Keratinocyte (primary cell): ENCODE measurements at regions not wholly inside any gene's neighbourhood (a gene's known extent, or its start where the extent isn't known, plus 50 kb on each side); places are given as distances from the start of the nearest gene placed in this dataset.

ENCODE experiments used
- DNase-seq: peaks from one replicate; pipeline ENCODE4 v3.0.0-alpha.2; 2011; ENCODE audit warnings: low read depth, missing footprints, low spot score
- FAIRE-seq: peaks from 2 replicates; lab custom pipeline; 2011; peaks lifted over from hg19 to GRCh38; lab: Jason Lieb, UNC
- H2AFZ ChIP-seq: 2 replicates; pipeline ENCODE4 v1.6.0; 2012; ENCODE audit warnings: low read length, control low read depth, inconsistent platforms; ENCODE audit not compliant: control insufficient read depth
- H3K27ac ChIP-seq: 2 replicates; pipeline ENCODE4 v1.5.1; 2011; ENCODE audit warnings: low read length; ENCODE audit not compliant: control insufficient read depth, insufficient read depth
- H3K27me3 ChIP-seq: 3 replicates; pipeline ENCODE4 v1.6.0; 2011; ENCODE audit warnings: low read length; ENCODE audit not compliant: control insufficient read depth, insufficient read depth; ENCODE audit errors: extremely low read depth
- H3K36me3 ChIP-seq, 2 experiments: 2 replicates in 1 of 2; 3 replicates in 1 of 2; pipeline ENCODE4 v1.5.1; 2011; ENCODE audit warnings: low read length in 2 of 2, mild to moderate bottlenecking in 1 of 2; ENCODE audit not compliant: control insufficient read depth in 2 of 2, insufficient read depth in 2 of 2; ENCODE audit errors: extremely low read depth in 1 of 2
- H3K4me1 ChIP-seq: 3 replicates; pipeline ENCODE4 v1.5.1; 2011; ENCODE audit warnings: low read length; ENCODE audit not compliant: control insufficient read depth, insufficient read depth; ENCODE audit errors: extremely low read depth
- H3K4me2 ChIP-seq: 3 replicates; pipeline ENCODE4 v1.6.0; 2011; ENCODE audit warnings: low read depth, low read length; ENCODE audit not compliant: control insufficient read depth, insufficient read depth; ENCODE audit errors: extremely low read depth
- H3K4me3 ChIP-seq, 3 experiments: fragments of 200-600 bp in 1 of 3; sonication (generic) in 1 of 3; 2 replicates in 2 of 3; 3 replicates in 1 of 3; pipeline ENCODE4 v1.5.1; 2011 to 2016; ENCODE audit warnings: low read length in 3 of 3, mild to moderate bottlenecking in 3 of 3, control low read depth in 2 of 3, inconsistent platforms in 1 of 3, low read depth in 1 of 3, mixed read lengths in 1 of 3, mixed run types in 1 of 3, moderate library complexity in 1 of 3; ENCODE audit not compliant: control insufficient read depth in 2 of 3, insufficient read depth in 2 of 3; ENCODE audit errors: extremely low read depth in 1 of 3
- H3K79me2 ChIP-seq: 2 replicates; pipeline ENCODE4 v1.6.0; 2012; ENCODE audit warnings: low read length; ENCODE audit not compliant: control insufficient read depth, insufficient read depth
- H3K9ac ChIP-seq: 3 replicates; pipeline ENCODE4 v1.6.0; 2011; ENCODE audit warnings: low read length; ENCODE audit not compliant: control insufficient read depth, insufficient read depth; ENCODE audit errors: extremely low read depth
- H3K9me1 ChIP-seq: 3 replicates; pipeline ENCODE4 v1.6.0; 2011; ENCODE audit warnings: low read length; ENCODE audit not compliant: control insufficient read depth, insufficient read depth; ENCODE audit errors: extremely low read depth
- H3K9me3 ChIP-seq: 2 replicates; pipeline ENCODE4 v1.5.1; 2012; ENCODE audit warnings: low read depth, low read length; ENCODE audit not compliant: control insufficient read depth
- H4K20me1 ChIP-seq: 3 replicates; pipeline ENCODE4 v1.6.0; 2011; ENCODE audit warnings: low read length; ENCODE audit not compliant: control insufficient read depth, insufficient read depth; ENCODE audit errors: extremely low read depth
- EZH2 ChIP-seq: IDR thresholded peaks from one replicate; pipeline ENCODE4 v1.6.1; 2012; ENCODE audit warnings: inconsistent platforms, mild to moderate bottlenecking, low read length, moderate library complexity
- dilution Hi-C: fragments of 300-500 bp; cut with MboI; formaldehyde crosslinking; loops from one replicate; pipeline ENCODE4 v1.7.0; 2020; ENCODE audit warnings: low sequenced_read_pairs; ENCODE audit not compliant: extremely low pct_ligation_motif_present
- TF ChIP-seq, protein P1 (sequence below), 3 experiments: IDR thresholded peaks in 1 of 3; conservative IDR thresholded peaks in 1 of 3; optimal IDR thresholded peaks in 1 of 3; 2 replicates in 2 of 3; 3 replicates in 1 of 3; pipeline versions ENCODE3 to v1.5.1; 2011; ENCODE audit warnings: low read length in 3 of 3, mild to moderate bottlenecking in 3 of 3, moderate library complexity in 2 of 3, control low read depth in 1 of 3, inconsistent platforms in 1 of 3; ENCODE audit not compliant: insufficient read depth in 2 of 3; ENCODE audit errors: extremely low read depth in 1 of 3

DNA sequence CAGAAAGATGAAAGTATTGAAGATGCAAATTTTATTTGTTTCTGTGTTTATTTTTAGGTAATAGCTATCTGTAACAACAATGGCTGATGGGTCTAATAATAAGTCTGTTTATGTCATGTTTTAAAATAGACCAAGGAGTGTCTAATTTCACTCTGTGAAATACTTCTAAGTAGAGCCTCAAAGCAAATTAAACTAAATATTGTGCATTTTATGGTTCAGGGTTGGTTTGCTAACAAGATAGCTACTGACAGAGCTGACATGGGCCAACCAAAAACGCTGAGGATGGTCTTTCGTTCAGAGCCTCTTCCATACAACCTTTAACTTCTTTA, 437.6 kb upstream of the CTSO start:
- FAIRE-seq (no peak), DNase-seq (no peak)
- H3K9me3 ChIP-seq = no peaks in the 10 kb centered on the region
- no peak overlapping the region for H2AFZ ChIP-seq
- H3K4me3 ChIP-seq = no peak overlapping the region
- H3K27ac ChIP-seq = no peak overlapping the region
- H3K9me1 ChIP-seq = no peaks in the 10 kb centered on the region
- H4K20me1 ChIP-seq = no peaks in the 10 kb centered on the region
- TF ChIP-seq, protein P1, sequence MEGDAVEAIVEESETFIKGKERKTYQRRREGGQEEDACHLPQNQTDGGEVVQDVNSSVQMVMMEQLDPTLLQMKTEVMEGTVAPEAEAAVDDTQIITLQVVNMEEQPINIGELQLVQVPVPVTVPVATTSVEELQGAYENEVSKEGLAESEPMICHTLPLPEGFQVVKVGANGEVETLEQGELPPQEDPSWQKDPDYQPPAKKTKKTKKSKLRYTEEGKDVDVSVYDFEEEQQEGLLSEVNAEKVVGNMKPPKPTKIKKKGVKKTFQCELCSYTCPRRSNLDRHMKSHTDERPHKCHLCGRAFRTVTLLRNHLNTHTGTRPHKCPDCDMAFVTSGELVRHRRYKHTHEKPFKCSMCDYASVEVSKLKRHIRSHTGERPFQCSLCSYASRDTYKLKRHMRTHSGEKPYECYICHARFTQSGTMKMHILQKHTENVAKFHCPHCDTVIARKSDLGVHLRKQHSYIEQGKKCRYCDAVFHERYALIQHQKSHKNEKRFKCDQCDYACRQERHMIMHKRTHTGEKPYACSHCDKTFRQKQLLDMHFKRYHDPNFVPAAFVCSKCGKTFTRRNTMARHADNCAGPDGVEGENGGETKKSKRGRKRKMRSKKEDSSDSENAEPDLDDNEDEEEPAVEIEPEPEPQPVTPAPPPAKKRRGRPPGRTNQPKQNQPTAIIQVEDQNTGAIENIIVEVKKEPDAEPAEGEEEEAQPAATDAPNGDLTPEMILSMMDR (optimal IDR thresholded peaks at IDR 0.05 in 1 of 3, IDR thresholded peaks at IDR 0.05 in 1 of 3, conservative IDR thresholded peaks at IDR 0.05 in 1 of 3; ENCODE audit: extremely low read depth in 1 of 3, insufficient read depth in 2 of 3, low read length in 3 of 3) = no peak
- no peak for TF ChIP-seq EZH2
- H3K9ac ChIP-seq = no peak overlapping the region
- H3K27me3 ChIP-seq = no peaks in the 10 kb centered on the region
- H3K4me1 ChIP-seq = no peaks in the 10 kb centered on the region
- H3K79me2 ChIP-seq = no peaks in the 10 kb centered on the region
- dilution Hi-C loops = no loop called here
- no peaks in the 10 kb centered on the region for H3K36me3 ChIP-seq
- no peak overlapping the region for H3K4me2 ChIP-seq

DNA sequence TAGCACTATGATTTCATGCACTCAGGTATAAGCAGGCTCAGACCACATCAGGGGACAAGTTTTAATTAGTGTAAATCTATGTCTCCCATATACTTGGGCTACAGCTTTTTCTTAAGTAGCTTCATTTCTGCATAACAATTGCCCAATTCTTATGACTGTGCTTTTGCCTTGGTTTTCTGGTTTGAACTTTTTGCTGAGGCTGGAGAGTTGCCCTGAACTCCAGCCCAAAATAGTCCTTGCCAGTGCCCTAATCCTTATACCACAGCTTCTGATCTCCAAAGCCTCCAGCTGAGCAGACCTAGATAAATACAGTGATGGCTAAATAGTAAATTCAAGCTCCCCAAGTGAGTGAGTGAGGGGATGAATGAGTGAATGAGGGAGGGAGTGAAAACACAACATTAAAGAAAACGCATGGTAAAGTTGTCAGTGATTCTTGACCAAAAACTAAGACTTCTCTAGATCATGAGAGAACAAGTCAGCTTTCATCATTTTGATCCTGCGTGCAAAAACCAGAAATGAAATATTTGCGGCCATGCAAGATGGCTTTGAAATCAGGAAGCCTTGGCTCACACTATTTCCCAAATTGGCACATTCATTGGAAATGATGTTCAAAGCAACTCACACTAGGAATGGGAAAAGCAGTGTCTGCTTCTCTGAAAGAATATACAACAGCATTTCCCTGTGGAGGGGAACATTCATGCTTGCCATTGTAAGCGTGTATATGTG, 437.1 kb upstream of the CTSO start:
- dilution Hi-C loops = no loop called here
- no peaks in the 10 kb centered on the region for H3K4me1 ChIP-seq
- no peaks in the 10 kb centered on the region for H3K9me3 ChIP-seq
- H4K20me1 ChIP-seq = no peaks in the 10 kb centered on the region
- H3K9me1 ChIP-seq = no peaks in the 10 kb centered on the region
- no peak overlapping the region for H3K9ac ChIP-seq
- H3K36me3 ChIP-seq = no peaks in the 10 kb centered on the region
- H3K4me2 ChIP-seq = no peak overlapping the region
- TF ChIP-seq, protein P1 (optimal IDR thresholded peaks at IDR 0.05 in 1 of 3, IDR thresholded peaks at IDR 0.05 in 1 of 3, conservative IDR thresholded peaks at IDR 0.05 in 1 of 3; ENCODE audit: extremely low read depth in 1 of 3, insufficient read depth in 2 of 3, low read length in 3 of 3) = no peak
- TF ChIP-seq EZH2 = no peak
- H2AFZ ChIP-seq = no peak overlapping the region
- no peaks in the 10 kb centered on the region for H3K27me3 ChIP-seq
- FAIRE-seq (no peak), DNase-seq (no peak)
- H3K79me2 ChIP-seq = no peaks in the 10 kb centered on the region
- no peak overlapping the region for H3K4me3 ChIP-seq
- H3K27ac ChIP-seq = no peak overlapping the region
